ENCODE measurements at regions not wholly inside any gene's neighbourhood (a gene's known extent, or its start where the extent isn't known, plus 50 kb on each side); places are given as distances from the start of the nearest gene placed in this dataset.
"Not testable (repeated sequence)": the region's sequence is repeated elsewhere in the genome, so short reads cannot be mapped to it uniquely, and the experiment has no call there.

DNA sequence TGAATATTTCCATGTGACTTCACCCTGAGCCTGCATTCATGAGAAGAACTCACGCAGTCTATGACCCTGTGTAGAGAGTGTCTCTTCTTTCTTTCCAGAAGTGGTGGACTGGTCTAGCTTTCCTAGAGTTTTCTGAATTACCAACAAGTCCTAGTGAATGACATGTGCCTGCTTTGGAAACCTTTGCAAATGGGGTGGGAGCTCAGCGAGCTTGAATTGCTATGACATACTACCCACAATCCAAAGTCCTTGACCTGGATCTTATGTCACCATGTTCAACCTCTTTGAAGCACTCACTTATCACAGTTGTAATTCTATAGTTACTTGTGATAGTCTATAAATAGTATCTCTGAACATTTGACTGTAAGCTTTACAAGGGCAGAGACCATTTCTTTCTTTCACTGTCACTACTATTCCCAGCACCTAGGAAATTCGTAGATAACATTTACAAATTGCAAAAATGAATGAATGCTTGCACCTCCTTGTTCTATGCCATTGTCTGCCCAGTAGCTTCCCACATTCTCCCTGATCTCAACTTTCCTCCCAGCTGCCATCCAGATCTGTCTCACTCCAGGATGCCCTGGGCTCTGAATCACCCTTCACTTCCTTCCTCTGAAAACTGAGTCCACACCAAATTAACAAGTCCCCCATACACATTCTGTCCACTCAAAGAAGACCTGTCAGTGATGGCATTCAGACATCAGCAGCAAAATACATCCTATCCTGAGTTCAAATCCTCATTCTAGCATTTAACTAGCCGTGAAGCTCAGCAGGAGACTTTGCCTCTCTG, 201.9 kb upstream of the SESN3 start:
- no peak for DNase-seq

DNA sequence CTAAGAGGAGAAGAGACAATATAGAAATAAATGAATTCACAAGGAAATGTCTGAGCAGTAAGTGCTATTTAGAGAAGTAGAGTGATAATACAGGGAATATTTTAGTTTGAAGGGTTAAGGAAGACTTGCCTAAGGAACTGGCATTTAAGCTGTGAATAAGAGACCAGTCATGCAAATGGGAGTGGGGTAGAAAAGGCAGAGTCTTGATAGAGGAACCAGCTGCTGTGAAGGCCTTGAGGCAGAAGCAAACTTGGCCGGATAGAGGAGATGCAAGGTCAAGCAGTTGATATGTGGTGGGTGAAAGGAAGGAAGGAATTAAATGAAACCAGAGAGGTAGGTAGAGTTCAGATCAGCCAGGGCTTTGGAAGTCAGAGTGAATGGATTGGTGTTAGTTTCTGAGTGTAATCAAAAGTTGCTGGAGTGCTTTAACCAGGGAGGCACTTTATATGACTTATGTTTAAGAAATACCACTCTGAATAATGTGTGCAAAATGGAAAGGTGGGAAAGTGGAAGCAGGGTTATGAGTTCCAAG, 198.4 kb upstream of the SESN3 start:
- DNase-seq = no peak

DNA sequence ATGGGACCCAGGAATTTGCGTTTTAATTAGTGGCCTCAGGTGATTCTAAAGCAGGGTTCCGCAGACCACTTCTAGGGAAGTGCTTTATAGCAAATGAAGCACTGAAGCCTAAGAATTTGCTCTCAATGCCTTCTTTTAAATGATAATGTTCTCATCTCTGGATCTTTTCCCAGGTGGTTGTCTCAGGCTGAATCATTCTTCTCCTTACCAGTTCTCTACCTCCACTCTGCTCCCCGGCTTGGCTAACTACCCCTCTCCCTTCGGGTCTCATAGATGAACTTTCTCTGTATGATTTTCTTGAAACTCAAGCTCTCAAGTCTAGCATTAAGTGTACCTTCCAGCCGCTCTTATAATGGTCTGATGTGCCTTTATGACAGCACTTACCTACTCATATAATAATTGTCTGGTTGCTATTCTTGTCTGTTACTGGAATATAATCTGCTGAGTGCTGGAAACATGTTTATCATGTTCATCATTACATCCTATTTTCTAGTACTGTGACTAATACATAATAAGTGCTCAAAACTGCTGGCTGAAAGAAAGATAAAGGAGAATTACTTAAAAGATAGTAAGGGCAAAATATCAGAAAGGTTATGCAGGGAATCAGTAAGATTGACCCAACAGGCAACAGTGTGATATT, 195.9 kb upstream of the SESN3 start:
- no peak for DNase-seq

- peak; percentile 69 for DNase-seq
These were observed 188.9 kb upstream of the SESN3 start for GRCh38 chr11:95419915-95420314.

GRCh38 chr11:95418916-95419315, 187.9 kb upstream of the SESN3 start:
- no peak for DNase-seq

- DNase-seq = no peak
These were observed 186.8 kb upstream of the SESN3 start for GRCh38 chr11:95417832-95418231.

DNA sequence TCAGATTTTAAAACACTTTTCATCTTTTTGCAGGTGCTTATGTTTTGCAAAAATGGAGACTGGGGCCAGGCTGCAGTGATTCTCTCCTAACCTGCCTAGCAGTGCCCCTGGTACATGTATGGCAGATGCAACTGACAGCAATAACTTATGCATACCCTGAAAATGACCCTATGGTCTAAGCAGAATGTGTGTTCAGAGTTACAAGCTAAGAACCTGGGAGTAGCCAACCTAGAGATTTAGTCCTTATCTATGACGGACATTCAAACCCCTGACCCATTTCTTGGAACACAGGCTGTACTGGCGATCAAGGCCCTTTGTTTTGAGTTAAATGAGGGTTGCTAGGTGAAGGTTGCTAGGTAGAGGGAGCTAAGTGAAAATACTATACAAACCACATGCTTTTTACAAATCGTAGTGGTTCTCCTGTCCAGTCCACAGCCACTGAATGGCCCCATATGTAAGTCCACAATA, 184.9 kb upstream of the SESN3 start:
- no peak for DNase-seq

DNA sequence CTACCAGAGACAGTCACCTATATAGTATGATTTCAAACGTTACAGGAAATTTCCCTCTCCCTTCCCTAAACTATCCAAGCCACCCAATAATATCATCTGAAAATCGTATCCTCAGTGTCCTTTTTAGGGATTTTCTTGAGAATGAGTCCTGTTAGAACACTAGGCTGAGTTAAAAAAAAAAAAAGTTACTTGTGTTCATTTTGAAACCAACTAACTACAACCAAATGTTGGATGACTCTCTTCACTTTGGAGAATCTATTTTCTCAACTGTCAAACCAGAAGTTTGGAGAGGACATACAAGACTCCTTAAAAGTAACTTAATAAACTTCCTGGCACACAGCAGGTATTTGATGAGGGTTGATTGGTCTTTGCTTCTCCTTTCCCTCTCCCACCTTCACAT, 183.2 kb upstream of the SESN3 start:
- DNase-seq = no peak

DNA sequence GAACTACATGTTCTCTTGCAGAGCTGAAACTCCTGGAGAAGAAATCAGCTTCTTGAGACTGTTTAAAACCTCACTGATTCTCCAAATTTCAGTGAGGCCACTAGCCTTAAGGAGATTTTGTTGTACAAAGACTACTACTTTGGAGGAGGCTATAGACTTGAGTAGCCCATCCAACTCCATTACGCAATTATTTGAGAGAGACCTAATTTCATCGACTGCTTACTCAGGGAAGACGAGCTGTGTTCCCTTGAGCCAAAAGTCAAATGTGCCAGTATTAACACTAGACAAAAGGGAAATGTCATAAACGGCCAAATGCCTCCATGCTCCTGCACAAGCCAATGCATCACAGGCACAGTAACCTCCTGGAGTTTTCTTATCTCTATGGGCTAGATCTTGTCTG, 182.8 kb upstream of the SESN3 start:
- no peak for DNase-seq

DNA sequence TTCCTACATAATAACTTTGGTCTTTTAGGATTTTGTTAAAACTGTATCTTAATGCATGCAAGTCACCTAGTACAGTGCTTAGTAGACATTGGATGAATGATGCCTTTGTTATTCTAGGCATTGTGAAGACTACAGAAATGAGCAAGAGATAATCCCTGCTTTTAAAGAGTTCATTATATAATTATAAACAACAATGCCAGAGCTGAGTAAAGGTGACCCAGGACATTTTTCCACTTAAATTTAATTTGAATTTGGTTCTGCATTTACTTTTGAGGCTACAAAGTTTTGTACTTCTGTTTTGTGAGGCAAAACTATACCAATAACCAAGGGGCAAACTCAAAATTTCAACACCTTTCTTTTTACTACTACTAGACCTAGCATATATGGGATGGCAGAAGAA, 182.0 kb upstream of the SESN3 start:
- DNase-seq = no peak

- no peak for DNase-seq
These were observed 181.1 kb upstream of the SESN3 start for GRCh38 chr11:95412074-95412473.

GRCh38 chr11:95410707-95411106, 179.7 kb upstream of the SESN3 start:
- DNase-seq = not testable (repeated sequence)

GRCh38 chr11:95406271-95406670, 175.3 kb upstream of the SESN3 start:
- DNase-seq = no peak

DNA sequence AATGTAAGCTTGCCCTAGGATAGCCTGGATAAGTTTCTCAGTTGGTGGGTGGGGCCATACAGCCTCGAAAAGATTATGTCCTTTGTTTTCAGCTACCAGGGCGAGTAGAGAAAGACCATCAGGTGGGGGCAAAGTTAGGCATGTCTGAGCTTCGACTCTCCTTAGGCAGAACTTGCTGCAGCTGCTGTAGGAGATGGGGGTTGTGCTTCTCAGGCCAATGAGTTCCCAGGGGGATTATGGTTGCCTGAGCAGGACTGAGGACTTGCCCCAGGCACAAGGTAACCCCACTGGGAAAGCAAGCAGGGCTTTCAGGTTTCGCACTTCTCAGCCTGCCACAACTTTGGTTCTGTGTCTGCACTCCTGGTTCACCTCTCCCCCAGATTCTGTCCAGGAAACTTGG, 173.4 kb upstream of the SESN3 start:
- no peak for DNase-seq

DNA sequence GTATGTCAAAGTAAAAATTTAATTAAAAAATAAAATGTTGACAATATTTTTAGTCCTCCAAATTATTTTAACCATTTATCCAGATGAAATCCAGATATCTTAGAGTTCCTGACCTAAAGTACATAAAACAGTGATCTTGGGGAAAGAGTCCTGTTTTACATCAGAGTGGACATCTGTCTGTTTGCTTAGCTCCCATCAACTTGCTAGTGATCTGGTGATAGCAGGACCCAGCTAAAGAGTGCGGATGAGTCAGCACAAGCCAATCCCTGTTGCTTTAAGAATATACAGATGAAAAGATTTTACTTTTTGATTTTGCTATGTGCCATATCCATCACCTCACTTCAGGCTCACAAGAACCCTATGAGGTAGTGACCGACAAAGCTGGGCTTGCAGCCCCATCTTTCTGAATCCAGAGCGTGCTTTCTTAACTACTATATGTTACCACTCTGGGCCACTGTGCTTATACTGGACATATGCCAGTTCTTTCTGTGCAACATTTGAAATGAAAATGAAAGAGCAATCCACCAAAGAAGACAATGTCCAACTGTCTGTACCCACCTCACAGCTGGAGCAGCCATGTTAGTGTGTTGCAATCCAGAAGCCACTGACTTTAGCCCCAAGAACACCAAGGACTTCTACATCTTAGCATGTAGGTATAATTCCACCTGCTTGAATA, 167.6 kb upstream of the SESN3 start:
- no peak for DNase-seq

GRCh38 chr11:95392644-95393043, 161.6 kb upstream of the SESN3 start:
- DNase-seq = no peak

DNA sequence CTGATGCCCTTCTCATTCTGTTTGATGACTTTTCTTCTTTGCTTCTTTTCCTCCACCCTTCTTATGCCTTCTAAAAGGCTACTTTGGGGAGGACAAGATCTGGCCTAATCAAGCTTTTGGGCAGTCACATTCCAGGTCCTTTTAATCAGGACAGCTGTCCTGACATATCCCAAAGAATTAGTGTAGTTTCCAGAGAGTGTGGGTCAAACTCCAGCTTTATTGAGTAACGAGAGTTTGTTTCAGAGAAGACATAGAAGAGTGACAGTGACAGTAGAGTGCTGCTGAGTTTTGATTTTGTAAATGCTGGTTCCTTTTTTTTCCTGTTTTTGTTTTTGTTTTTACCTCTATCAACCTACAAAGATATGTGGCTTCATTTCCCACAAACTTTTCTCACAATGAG, 158.4 kb upstream of the SESN3 start:
- DNase-seq = no peak

- DNase-seq = no peak
These were observed 157.1 kb upstream of the SESN3 start for GRCh38 chr11:95388086-95388485.

DNA sequence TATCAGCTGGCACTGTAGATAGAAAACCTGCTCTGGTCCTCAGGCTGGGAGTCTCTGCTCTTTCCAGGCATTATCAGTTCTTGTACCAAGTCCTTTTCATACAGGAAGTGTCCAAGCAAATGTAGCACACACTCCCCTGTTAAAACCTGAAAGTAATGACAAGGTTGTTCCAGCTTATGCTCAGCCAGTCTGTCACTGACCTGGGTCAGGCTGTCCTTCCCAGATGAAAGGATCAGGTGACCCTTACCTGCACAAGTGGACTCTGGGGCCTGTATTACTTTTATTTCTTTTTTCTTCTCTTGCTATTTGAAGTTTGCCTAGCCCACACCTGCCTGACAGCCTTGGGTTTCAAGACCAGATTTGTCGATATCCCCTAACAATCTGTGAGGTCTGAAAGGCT, 156.3 kb upstream of the SESN3 start:
- DNase-seq = no peak

GRCh38 chr11:95385577-95385976, 154.6 kb upstream of the SESN3 start:
- no peak for DNase-seq

GRCh38 chr11:95379479-95379878, 148.5 kb upstream of the SESN3 start:
- DNase-seq = no peak

- no peak for DNase-seq
These were observed 147.8 kb upstream of the SESN3 start for GRCh38 chr11:95378789-95379188.

DNA sequence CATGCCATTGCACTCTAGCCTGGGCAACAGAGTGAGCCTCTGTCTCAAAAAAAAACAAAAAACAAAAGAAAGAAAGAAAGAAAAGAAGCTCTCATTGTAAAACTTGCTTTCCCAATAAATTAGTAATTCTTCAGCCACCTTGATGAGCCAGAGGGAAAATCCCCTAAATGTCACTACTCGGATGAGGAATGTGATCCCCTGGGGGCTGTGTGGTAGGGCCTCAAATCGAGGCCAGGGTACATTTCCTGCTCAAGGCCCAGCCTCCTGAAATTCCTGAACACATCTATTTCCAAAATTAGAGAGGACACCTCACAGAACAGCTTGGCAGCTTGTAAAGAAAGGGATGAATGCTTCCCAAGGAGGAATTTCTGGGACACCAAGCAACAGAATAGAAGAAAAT, 147.1 kb upstream of the SESN3 start:
- no peak for DNase-seq

DNA sequence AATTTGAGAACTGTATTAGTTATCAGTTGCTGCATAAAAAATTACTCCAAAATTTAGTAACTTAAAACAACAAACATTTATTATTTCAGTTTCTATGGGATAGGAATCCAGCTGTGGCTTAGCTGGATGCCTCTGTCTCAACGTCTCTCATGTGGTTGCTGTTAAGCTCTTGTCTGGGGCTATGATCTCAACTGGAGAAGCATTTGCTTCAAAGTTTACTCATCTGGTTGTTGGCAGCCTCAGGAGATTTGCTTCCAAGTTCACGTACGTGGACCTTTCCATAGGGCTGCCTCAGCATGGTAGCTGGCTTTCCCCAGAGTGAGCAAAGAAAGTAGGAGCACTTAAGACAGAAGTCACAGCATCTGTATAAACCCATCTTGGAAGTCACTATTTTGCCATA, 144.9 kb upstream of the SESN3 start:
- no peak for DNase-seq

All from kidney glomerular epithelial cell (primary cell).